Testis (tissue), 2 donors: ENCODE measurements at regions not wholly inside any gene's neighbourhood (a gene's known extent, or its start where the extent isn't known, plus 50 kb on each side); places are given as distances from the start of the nearest gene placed in this dataset.

Source experiments
- CTCF ChIP-seq, 3 experiments: fragments of 450-650 bp in 2 of 3; fragments of 200-600 bp in 1 of 3; sonication (generic) in 1 of 3; IDR thresholded peaks; one replicate each; pipeline ENCODE4 v1.5.1; 2016 to 2019; ENCODE audit warnings: antibody characterized with exemption in 3 of 3, mild to moderate bottlenecking in 2 of 3, moderate library complexity in 1 of 3
- POLR2A ChIP-seq: fragments of 450-650 bp; IDR thresholded peaks from one replicate; pipeline ENCODE4 v1.6.1; 2017; ENCODE audit warnings: antibody characterized with exemption, mild to moderate bottlenecking, moderate library complexity

GRCh38 chr2:121862286-121862685 is 106.8 kb downstream of the TSN start:
- TF ChIP-seq CTCF (IDR thresholded peaks at IDR 0.05) (no peak), POLR2A (no peak)
